ENCODE measurements at regions not wholly inside any gene's neighbourhood (a gene's known extent, or its start where the extent isn't known, plus 50 kb on each side); places are given as distances from the start of the nearest gene placed in this dataset.

DNA sequence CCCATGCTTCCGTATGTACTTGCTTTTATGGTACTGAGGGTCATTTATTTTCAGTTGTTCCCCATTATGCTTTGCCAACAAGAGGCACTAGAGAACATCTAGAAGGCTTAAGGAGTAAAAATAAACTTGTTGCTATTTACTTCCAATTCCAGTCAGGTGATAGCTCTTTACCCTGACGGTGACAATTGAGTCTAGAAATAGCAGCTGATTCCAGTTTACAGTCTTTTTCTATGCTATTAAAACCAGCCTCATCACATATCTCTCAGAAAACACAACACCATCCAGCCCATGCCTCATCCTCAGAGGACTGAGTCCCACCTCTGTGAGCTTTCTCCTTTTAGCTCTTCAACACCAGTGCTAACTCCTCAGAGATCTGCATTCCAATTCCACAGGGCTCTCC is 327.0 kb downstream of the GPD2 start:
- no peaks in the 10 kb centered on the region for H3K9me3 ChIP-seq (replicated peaks; ENCODE audit: control insufficient read depth, insufficient read depth, low read length)
- ATAC-seq (no peak), FAIRE-seq (no peak), DNase-seq (ENCODE audit: low read depth, low spot score) (no peak)
- no peaks in the 10 kb centered on the region for H4K20me1 ChIP-seq (ENCODE audit: control insufficient read depth, insufficient read depth)
- H3K27ac ChIP-seq (ENCODE audit: control insufficient read depth, insufficient read depth), result no peak overlapping the region
- CTCF ChIA-PET, result no interaction called here
- TF ChIP-seq TCF12 (IDR thresholded peaks at IDR 0.05; ENCODE audit: low read depth, low read length) (no peak), STAT1 (conservative IDR thresholded peaks at IDR 0.05) (no peak), SPI1 (IDR thresholded peaks at IDR 0.05; ENCODE audit: borderline replicate concordance, insufficient read depth, low read depth, low read length) (no peak), TARDBP (IDR thresholded peaks at IDR 0.05; ENCODE audit: borderline replicate concordance) (no peak), FOS (IDR thresholded peaks at IDR 0.05; ENCODE audit: borderline replicate concordance, extremely low read depth, insufficient read length) (no peak)
- no peak overlapping the region for H3K9ac ChIP-seq (ENCODE audit: control insufficient read depth, insufficient read depth, low read length)
- H3K79me2 ChIP-seq (ENCODE audit: control insufficient read depth, insufficient read depth, low read length), result no peaks in the 10 kb centered on the region
- H3K27me3 ChIP-seq (replicated peaks in 1 of 2; ENCODE audit: control insufficient read depth in 2 of 2, insufficient read depth in 2 of 2, low read length in 1 of 2), result no peaks in the 10 kb centered on the region
- H3K4me2 ChIP-seq (ENCODE audit: control insufficient read depth, insufficient read depth), result no peak overlapping the region
- H3K36me3 ChIP-seq (ENCODE audit: control insufficient read depth in 2 of 2, insufficient read depth in 2 of 2, low read length in 1 of 2), result no peaks in the 10 kb centered on the region
- no peaks in the 10 kb centered on the region for H3K4me1 ChIP-seq (ENCODE audit: control insufficient read depth, insufficient read depth, low read length)
- no peak overlapping the region for H3K4me3 ChIP-seq
- in situ Hi-C loops (cut with MboI), result no loop called here
- intact Hi-C loops (cut with micrococcal nuclease; ENCODE audit: unreplicated experiment), result no loop called here
- POLR2A ChIA-PET, result no interaction called here
- RAD21 ChIA-PET (ENCODE audit: unreplicated experiment), result no interaction called here
- WGBS (ENCODE audit: insufficient coverage, insufficient replicate concordance, low lambda C conversion rate, missing lambda C conversion rate), result 50% methylated on average over 2 of the region's 2 CpGs
- BruUV-seq (replicated peaks), result no TSS peak
- H2AFZ ChIP-seq (ENCODE audit: control insufficient read depth, low read depth, low read length), result no peak overlapping the region
- SMC1A ChIA-PET (ENCODE audit: uncharacterized antibody, unreplicated experiment), result no interaction called here

DNA sequence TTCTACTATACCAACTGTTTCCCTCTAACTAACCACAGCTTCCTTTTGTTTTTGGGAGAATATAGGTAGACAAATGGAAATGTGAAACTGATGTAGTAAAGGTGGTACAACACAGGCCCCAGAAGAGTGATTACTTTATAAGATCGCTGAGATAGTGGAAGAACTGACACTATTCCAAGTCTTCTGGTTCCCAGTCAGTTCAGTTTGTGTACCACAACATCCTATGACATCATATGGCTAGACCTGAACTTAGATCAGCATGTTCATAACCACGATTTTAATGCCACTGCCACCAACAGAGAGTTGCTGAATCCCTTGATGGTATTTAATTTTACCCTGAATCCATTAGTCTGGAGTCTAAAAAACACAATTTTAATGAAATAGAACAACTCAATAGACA is 328.9 kb downstream of the GPD2 start:
- H3K27ac ChIP-seq (ENCODE audit: control insufficient read depth, insufficient read depth), result no peak overlapping the region
- H2AFZ ChIP-seq (ENCODE audit: control insufficient read depth, low read depth, low read length), result no peak overlapping the region
- RAD21 ChIA-PET (ENCODE audit: unreplicated experiment), result interaction anchor here (1.2 kb wide), 1 partner anchor 428 kb away, joined by 3 read pairs; no protein-coding TSS in a partner anchor
- H3K9me3 ChIP-seq (replicated peaks; ENCODE audit: control insufficient read depth, insufficient read depth, low read length), result no peaks in the 10 kb centered on the region
- 0% methylated on average over 2 of the region's 2 CpGs for WGBS (ENCODE audit: insufficient coverage, insufficient replicate concordance, low lambda C conversion rate, missing lambda C conversion rate)
- H4K20me1 ChIP-seq (ENCODE audit: control insufficient read depth, insufficient read depth), result no peaks in the 10 kb centered on the region
- ATAC-seq (no peak), FAIRE-seq (no peak), DNase-seq (ENCODE audit: low read depth, low spot score) (no peak)
- BruUV-seq (replicated peaks), result no TSS peak
- SMC1A ChIA-PET (ENCODE audit: uncharacterized antibody, unreplicated experiment), result no interaction called here
- CTCF ChIA-PET, result no interaction called here
- no peaks in the 10 kb centered on the region for H3K4me1 ChIP-seq (ENCODE audit: control insufficient read depth, insufficient read depth, low read length)
- POLR2A ChIA-PET, result no interaction called here
- no peaks in the 10 kb centered on the region for H3K79me2 ChIP-seq (ENCODE audit: control insufficient read depth, insufficient read depth, low read length)
- H3K4me2 ChIP-seq (ENCODE audit: control insufficient read depth, insufficient read depth), result no peak overlapping the region
- H3K27me3 ChIP-seq (replicated peaks in 1 of 2; ENCODE audit: control insufficient read depth in 2 of 2, insufficient read depth in 2 of 2, low read length in 1 of 2), result no peaks in the 10 kb centered on the region
- in situ Hi-C loops (cut with MboI) (no loop called here), intact Hi-C loops (cut with micrococcal nuclease; ENCODE audit: unreplicated experiment) (no loop called here)
- no peak overlapping the region for H3K9ac ChIP-seq (ENCODE audit: control insufficient read depth, insufficient read depth, low read length)
- H3K36me3 ChIP-seq (ENCODE audit: control insufficient read depth in 2 of 2, insufficient read depth in 2 of 2, low read length in 1 of 2), result no peaks in the 10 kb centered on the region
- no peak overlapping the region for H3K4me3 ChIP-seq
- TF ChIP-seq ZNF207 (IDR thresholded peaks at IDR 0.05; ENCODE audit: borderline replicate concordance) (no peak), HDGF (IDR thresholded peaks at IDR 0.05) (no peak), TCF12 (IDR thresholded peaks at IDR 0.05; ENCODE audit: low read depth, low read length) (no peak), GATAD2B (conservative IDR thresholded peaks at IDR 0.05; ENCODE audit: low read depth) (no peak), TCF3 (IDR thresholded peaks at IDR 0.05; ENCODE audit: borderline replicate concordance, insufficient read depth, low read depth, low read length) (no peak), BHLHE40 (IDR thresholded peaks at IDR 0.05; ENCODE audit: borderline replicate concordance in 1 of 2, low read depth in 2 of 2, low read length in 1 of 2) (no peak), IRF4 (IDR thresholded peaks at IDR 0.05; ENCODE audit: low read depth, low read length) (no peak)
- TF ChIP-seq, protein P1, sequence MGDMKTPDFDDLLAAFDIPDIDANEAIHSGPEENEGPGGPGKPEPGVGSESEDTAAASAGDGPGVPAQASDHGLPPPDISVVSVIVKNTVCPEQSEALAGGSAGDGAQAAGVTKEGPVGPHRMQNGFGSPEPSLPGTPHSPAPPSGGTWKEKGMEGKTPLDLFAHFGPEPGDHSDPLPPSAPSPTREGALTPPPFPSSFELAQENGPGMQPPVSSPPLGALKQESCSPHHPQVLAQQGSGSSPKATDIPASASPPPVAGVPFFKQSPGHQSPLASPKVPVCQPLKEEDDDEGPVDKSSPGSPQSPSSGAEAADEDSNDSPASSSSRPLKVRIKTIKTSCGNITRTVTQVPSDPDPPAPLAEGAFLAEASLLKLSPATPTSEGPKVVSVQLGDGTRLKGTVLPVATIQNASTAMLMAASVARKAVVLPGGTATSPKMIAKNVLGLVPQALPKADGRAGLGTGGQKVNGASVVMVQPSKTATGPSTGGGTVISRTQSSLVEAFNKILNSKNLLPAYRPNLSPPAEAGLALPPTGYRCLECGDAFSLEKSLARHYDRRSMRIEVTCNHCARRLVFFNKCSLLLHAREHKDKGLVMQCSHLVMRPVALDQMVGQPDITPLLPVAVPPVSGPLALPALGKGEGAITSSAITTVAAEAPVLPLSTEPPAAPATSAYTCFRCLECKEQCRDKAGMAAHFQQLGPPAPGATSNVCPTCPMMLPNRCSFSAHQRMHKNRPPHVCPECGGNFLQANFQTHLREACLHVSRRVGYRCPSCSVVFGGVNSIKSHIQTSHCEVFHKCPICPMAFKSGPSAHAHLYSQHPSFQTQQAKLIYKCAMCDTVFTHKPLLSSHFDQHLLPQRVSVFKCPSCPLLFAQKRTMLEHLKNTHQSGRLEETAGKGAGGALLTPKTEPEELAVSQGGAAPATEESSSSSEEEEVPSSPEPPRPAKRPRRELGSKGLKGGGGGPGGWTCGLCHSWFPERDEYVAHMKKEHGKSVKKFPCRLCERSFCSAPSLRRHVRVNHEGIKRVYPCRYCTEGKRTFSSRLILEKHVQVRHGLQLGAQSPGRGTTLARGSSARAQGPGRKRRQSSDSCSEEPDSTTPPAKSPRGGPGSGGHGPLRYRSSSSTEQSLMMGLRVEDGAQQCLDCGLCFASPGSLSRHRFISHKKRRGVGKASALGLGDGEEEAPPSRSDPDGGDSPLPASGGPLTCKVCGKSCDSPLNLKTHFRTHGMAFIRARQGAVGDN (IDR thresholded peaks at IDR 0.05), result no peak
- TF ChIP-seq, protein P2, sequence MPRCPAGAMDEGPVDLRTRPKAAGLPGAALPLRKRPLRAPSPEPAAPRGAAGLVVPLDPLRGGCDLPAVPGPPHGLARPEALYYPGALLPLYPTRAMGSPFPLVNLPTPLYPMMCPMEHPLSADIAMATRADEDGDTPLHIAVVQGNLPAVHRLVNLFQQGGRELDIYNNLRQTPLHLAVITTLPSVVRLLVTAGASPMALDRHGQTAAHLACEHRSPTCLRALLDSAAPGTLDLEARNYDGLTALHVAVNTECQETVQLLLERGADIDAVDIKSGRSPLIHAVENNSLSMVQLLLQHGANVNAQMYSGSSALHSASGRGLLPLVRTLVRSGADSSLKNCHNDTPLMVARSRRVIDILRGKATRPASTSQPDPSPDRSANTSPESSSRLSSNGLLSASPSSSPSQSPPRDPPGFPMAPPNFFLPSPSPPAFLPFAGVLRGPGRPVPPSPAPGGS (IDR thresholded peaks at IDR 0.05; ENCODE audit: borderline replicate concordance, insufficient read depth, low read depth, low read length, poor library complexity, severe bottlenecking), result no peak
